Transverse colon (tissue), 4 donors: ENCODE measurements at regions not wholly inside any gene's neighbourhood (a gene's known extent, or its start where the extent isn't known, plus 50 kb on each side); places are given as distances from the start of the nearest gene placed in this dataset.
"Not testable (repeated sequence)": the region's sequence is repeated elsewhere in the genome, so short reads cannot be mapped to it uniquely, and the experiment has no call there.

Source experiments
- CTCF ChIP-seq, 5 experiments: fragments of 200-600 bp in 3 of 5; fragments of 450-650 bp in 2 of 5; sonication (generic) in 3 of 5; IDR thresholded peaks; 1 replicate in 2 of 5; 2 replicates in 3 of 5; pipeline ENCODE4 v1.5.1; 2016 to 2017; ENCODE audit warnings: antibody characterized with exemption in 5 of 5, inconsistent platforms in 3 of 5, mild to moderate bottlenecking in 2 of 5, moderate library complexity in 1 of 5
- POLR2A ChIP-seq: fragments of 450-650 bp; IDR thresholded peaks from one replicate; pipeline ENCODE4 v1.6.1; 2016; ENCODE audit warnings: antibody characterized with exemption, mild to moderate bottlenecking, moderate library complexity
- POLR2AphosphoS5 ChIP-seq, 3 donors: sonication (generic); formaldehyde crosslinking; IDR thresholded peaks; one replicate each; pipeline ENCODE4 v1.6.1; 2016; ENCODE audit warnings: antibody characterized with exemption in 3 of 3

- not testable (repeated sequence) for TF ChIP-seq POLR2A; CTCF (IDR thresholded peaks at IDR 0.05); POLR2AphosphoS5 (IDR thresholded peaks at IDR 0.05)
Observed at GRCh38 chr2:221984376-221984775, 314.4 kb downstream of the PAX3 start.
